Mucosa of rectum (tissue), 2 donors: ENCODE measurements at regions not wholly inside any gene's neighbourhood (a gene's known extent, or its start where the extent isn't known, plus 50 kb on each side); places are given as distances from the start of the nearest gene placed in this dataset.
"Not testable (repeated sequence)": the region's sequence is repeated elsewhere in the genome, so short reads cannot be mapped to it uniquely, and the experiment has no call there.

Experiments
- H3K27ac ChIP-seq, 2 donors: one replicate each; pipeline ENCODE4 v1.7.0; 2013; ENCODE audit warnings: inconsistent platforms in 2 of 2, low read depth in 2 of 2, low read length in 2 of 2
- H3K27me3 ChIP-seq, 2 donors: one replicate each; pipeline ENCODE4 v1.7.0; 2013; ENCODE audit warnings: low read length in 2 of 2; ENCODE audit not compliant: control insufficient read depth in 2 of 2, insufficient read depth in 2 of 2
- H3K36me3 ChIP-seq, 2 donors: one replicate each; pipeline ENCODE4 v1.7.0; 2013; ENCODE audit warnings: low read length in 2 of 2; ENCODE audit not compliant: control insufficient read depth in 2 of 2, insufficient read depth in 2 of 2
- H3K4me1 ChIP-seq, 2 donors: one replicate each; pipeline ENCODE4 v1.7.0; 2013; ENCODE audit warnings: low read length in 2 of 2, mild to moderate bottlenecking in 1 of 2; ENCODE audit not compliant: control insufficient read depth in 2 of 2, insufficient read depth in 2 of 2
- H3K4me3 ChIP-seq, 2 donors: one replicate each; pipeline ENCODE4 v1.7.0; 2013; ENCODE audit warnings: low read length in 2 of 2
- H3K9ac ChIP-seq, 2 donors: one replicate each; pipeline ENCODE4 v1.7.0; 2013; ENCODE audit warnings: low read length in 2 of 2, low read depth in 1 of 2, mild to moderate bottlenecking in 1 of 2
- H3K9me3 ChIP-seq, 2 donors: one replicate each; pipeline ENCODE4 v1.7.0; 2013; ENCODE audit warnings: low read length in 2 of 2; ENCODE audit not compliant: control insufficient read depth in 2 of 2
- donor health status: healthy.
- donor health status: Normal muscosa, but diverticular disease.

DNA sequence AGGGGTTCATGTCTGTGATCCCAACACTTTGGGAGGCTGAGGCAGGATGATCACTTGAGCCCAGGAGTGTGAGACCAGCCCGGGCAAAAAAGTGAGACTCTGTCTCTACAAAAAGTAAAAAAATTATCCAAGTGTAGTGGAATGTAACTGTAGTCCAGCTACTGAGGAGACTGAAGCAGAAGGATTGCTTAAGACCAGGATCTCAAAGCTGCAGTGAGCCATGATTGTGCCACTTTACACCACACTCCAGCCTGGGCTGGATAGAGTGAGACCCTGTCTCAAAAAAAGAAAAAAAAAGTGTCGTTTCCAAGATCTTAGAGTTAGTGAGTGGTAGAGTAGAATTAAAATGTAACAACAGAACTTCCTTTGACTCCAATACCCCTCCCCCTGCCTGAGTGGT is 589.4 kb upstream of the MBL2 start:
- Histone ChIP-seq H3K27me3 (no peaks in the 10 kb centered on the region), H3K4me3 (no peak overlapping the region), H3K4me1 (no peaks in the 10 kb centered on the region), H3K36me3 (no peaks in the 10 kb centered on the region), H3K9ac (no peak overlapping the region), H3K9me3 (no peaks in the 10 kb centered on the region), H3K27ac (no peak overlapping the region)

DNA sequence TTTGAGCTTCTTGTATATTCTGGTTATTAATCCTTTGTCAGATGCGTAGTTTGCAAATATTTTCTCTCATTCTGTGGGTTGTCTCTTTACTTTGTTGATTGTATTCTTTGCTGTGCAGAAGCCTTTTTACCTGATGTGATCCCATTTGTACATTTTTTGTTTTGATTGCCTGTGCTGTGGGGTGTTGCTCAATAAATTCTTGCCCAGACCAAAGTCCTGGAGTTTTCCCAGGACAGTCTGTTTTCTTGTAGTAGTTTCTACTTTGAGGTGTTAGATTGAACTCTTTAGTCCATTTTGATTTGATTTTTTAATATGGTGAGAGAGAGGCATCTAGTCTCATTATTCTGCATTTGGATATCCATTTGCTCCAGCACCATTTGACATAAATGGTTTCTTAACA is 588.7 kb upstream of the MBL2 start:
- no peak overlapping the region for H3K4me3 ChIP-seq
- H3K27me3 ChIP-seq: no peaks in the 10 kb centered on the region
- no peak overlapping the region for H3K27ac ChIP-seq
- H3K9me3 ChIP-seq: no peaks in the 10 kb centered on the region
- H3K36me3 ChIP-seq: no peaks in the 10 kb centered on the region
- H3K9ac ChIP-seq: no peak overlapping the region
- no peaks in the 10 kb centered on the region for H3K4me1 ChIP-seq

DNA sequence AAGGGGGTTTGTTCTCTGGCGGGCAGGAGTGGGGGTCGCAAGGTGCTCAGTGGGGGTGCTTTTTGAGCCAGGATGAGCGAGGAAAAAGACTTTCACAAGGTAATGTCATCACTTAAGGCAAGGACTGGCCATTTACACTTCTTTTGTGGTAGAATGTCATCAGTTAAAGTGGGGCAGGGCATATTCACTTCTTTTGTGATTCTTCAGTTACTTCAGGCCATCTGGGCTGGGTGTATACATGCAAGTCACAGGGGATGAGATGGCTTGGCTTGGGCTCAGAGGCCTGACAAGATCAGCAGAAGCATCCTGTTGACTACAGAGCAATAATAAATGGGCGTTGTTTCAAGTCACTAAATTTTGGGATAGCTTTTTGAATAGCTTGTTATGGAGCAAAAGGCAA is 586.4 kb upstream of the MBL2 start:
- not testable (repeated sequence) for H3K27me3 ChIP-seq, H3K27ac ChIP-seq, H3K9me3 ChIP-seq, H3K36me3 ChIP-seq, H3K4me3 ChIP-seq, H3K9ac ChIP-seq, H3K4me1 ChIP-seq

DNA sequence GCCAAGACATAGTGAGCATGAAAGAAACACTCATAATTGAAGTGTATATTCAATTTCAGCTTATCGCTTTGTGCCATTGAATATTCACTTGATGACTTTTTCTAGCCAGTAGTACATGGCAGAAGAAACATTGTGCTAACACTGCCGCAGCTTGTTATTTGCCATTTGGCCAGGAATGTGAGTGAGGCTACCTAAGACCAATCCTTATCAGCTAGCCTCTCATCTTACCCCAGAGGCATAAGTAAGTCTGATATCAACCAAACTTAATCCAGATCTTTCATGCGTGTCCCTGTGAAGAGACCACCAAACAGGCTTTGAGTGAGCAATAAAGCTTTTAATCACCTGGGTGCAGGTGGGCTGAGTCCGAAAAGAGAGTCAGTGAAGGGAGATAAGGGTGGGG is 586.0 kb upstream of the MBL2 start:
- Histone ChIP-seq H3K36me3 (no peaks in the 10 kb centered on the region), H3K4me3 (no peak overlapping the region), H3K27me3 (no peaks in the 10 kb centered on the region), H3K9me3 (no peaks in the 10 kb centered on the region), H3K9ac (no peak overlapping the region), H3K27ac (no peak overlapping the region), H3K4me1 (no peaks in the 10 kb centered on the region)

DNA sequence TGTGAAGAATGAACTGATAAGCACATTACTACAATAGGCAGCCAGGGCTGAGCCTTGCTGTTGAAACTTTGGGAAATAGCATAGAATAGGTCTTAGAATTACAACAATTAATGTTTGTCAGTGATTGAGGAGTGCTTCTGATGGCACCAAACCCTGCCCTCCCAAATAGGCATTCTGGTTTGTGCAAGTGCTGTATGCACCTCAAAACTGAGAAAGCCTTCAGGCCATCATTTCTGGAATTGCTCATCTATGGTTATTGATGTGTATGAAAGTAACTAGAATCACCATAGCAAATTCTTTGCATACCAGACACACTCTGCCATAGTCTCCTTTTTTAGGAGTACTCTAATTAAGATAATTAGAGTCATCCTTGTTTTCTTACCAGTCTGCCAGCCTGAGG is 585.0 kb upstream of the MBL2 start:
- H3K27me3 ChIP-seq: no peaks in the 10 kb centered on the region
- no peak overlapping the region for H3K4me3 ChIP-seq
- no peak overlapping the region for H3K27ac ChIP-seq
- H3K36me3 ChIP-seq: no peaks in the 10 kb centered on the region
- no peaks in the 10 kb centered on the region for H3K9me3 ChIP-seq
- H3K9ac ChIP-seq: no peak overlapping the region
- no peaks in the 10 kb centered on the region for H3K4me1 ChIP-seq

- H3K9me3 ChIP-seq: no peaks in the 10 kb centered on the region
- H3K4me1 ChIP-seq: no peaks in the 10 kb centered on the region
- H3K27me3 ChIP-seq: no peaks in the 10 kb centered on the region
- H3K4me3 ChIP-seq: no peak overlapping the region
- no peak overlapping the region for H3K9ac ChIP-seq
- no peaks in the 10 kb centered on the region for H3K36me3 ChIP-seq
- H3K27ac ChIP-seq: no peak overlapping the region
Observed at GRCh38 chr10:53356616-53357349, 584.2 kb upstream of the MBL2 start.

DNA sequence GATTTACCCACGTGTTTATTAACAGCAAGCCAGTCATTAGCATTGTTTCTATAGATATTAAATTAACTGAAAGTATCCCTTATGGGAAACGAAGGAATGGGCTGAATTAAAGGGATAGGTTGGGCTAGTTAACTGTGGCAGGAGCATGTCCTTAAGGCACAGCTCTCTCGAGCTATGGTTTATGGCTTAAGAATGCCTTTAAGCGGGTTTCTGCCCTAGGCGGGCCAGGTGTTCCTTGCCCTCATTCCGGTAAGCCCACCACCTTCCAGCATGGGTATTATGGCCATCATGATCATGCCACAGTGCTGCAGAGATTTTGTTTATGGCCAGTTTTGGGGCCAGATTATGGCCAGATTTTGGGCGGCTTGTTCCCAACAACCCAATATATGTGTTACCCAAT is 569.9 kb upstream of the MBL2 start:
- H3K4me3 ChIP-seq, H3K36me3 ChIP-seq, H3K9ac ChIP-seq, H3K9me3 ChIP-seq, H3K27ac ChIP-seq, H3K4me1 ChIP-seq, H3K27me3 ChIP-seq: not testable (repeated sequence)

DNA sequence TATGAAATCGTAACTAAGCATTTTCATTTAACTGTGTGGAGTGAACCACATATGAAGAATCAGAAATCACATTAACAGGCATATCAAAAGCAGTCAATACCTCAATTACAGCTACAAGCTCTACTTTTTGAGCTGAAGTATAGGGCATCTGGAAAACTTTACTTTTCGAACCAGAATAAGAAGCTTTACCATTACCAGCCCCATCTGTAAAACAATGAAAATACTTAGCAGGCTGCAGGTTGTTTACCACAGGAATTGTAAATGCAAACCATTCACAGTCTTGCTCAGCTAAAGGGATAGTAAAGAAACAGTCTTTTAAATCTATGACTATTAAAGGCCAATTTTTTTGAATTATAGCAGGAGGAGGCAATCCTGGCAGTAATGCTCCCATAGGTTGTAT is 565.6 kb upstream of the MBL2 start:
- not testable (repeated sequence) for H3K9me3 ChIP-seq, H3K36me3 ChIP-seq, H3K9ac ChIP-seq, H3K27me3 ChIP-seq, H3K4me1 ChIP-seq, H3K4me3 ChIP-seq, H3K27ac ChIP-seq

DNA sequence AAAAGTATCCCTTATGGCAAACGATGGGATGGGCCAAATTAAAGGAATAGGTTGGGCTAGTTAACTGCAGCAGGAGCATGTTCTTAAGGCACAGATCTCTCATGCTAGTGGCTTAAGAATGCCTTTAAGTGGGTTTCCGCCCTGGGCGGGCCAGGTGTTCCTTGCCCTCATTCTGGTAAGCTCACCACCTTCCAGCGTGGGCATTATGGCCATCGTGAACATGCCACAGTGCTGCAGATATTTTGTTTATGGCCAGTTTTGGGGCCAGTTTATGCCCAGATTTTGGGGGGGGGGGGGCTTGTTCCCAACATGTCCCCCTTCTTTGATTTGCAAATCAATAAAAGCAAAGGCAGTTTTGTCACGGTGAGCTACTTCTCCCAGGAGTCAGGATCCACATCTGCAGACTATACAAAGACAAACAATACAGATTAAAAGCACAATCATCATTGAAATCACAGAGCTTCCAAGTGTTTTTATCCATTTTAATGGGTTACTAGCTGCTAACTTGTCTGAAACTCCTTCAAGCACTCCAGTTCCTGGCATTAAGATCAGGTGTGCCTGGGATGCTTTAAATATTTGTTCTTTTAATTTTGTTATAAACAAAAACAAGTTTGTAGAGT is 563.3 kb upstream of the MBL2 start:
- H3K27ac ChIP-seq, H3K36me3 ChIP-seq, H3K4me3 ChIP-seq, H3K9me3 ChIP-seq, H3K27me3 ChIP-seq, H3K4me1 ChIP-seq, H3K9ac ChIP-seq: not testable (repeated sequence)

DNA sequence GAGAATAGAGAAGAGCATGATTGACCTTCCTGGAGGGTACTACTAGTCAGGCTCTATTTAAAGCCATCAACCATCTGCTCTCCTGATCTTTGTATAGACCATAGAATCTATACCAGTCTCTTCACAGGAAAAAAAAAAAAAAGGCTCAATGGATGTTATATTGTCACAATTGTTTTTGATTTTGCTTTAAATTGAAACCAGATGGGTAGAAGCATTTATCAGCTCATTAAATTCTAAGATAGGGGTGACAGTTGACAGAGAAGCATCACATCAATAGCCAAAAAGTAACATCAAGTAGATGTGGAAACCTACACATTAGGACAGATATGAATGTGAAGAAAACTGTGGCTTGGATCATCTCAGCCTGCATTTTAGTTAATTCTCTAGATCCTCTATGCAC is 558.9 kb upstream of the MBL2 start:
- Histone ChIP-seq H3K27me3 (no peaks in the 10 kb centered on the region), H3K4me3 (no peak overlapping the region), H3K27ac (no peak overlapping the region), H3K36me3 (no peaks in the 10 kb centered on the region), H3K9ac (no peak overlapping the region), H3K4me1 (no peaks in the 10 kb centered on the region), H3K9me3 (peaks cover 0 to 1% of the 10 kb centered on the region in 2 donors)
